Thyroid gland (tissue), 4 donors: ENCODE measurements at regions not wholly inside any gene's neighbourhood (a gene's known extent, or its start where the extent isn't known, plus 50 kb on each side); places are given as distances from the start of the nearest gene placed in this dataset.

Experiments used
- CTCF ChIP-seq, 6 experiments: fragments of 200-600 bp in 3 of 6; fragments of 450-650 bp in 3 of 6; sonication (generic) in 3 of 6; IDR thresholded peaks; one replicate each; pipeline ENCODE4 v1.5.1; 2016 to 2019; ENCODE audit warnings: antibody characterized with exemption in 6 of 6, mild to moderate bottlenecking in 2 of 6, inconsistent platforms in 1 of 6, moderate library complexity in 1 of 6
- POLR2A ChIP-seq, 2 donors: fragments of 450-650 bp; IDR thresholded peaks; one replicate each; pipeline ENCODE4 v1.6.1; 2017; ENCODE audit warnings: antibody characterized with exemption in 2 of 2, mild to moderate bottlenecking in 2 of 2, moderate library complexity in 1 of 2

- TF ChIP-seq CTCF (IDR thresholded peaks at IDR 0.05) (no peak), POLR2A (IDR thresholded peaks at IDR 0.05) (no peak)
Measured at GRCh38 chr13:60679928-60680694, 283.1 kb downstream of the TDRD3 start.
